NCI-H1694 (cell line): ENCODE measurements at regions not wholly inside any gene's neighbourhood (a gene's known extent, or its start where the extent isn't known, plus 50 kb on each side); places are given as distances from the start of the nearest gene placed in this dataset.
"Not testable (repeated sequence)": the region's sequence is repeated elsewhere in the genome, so short reads cannot be mapped to it uniquely, and the experiment has no call there.

Experiments used
- DNase-seq: peaks from one replicate; lab custom pipeline; 2025; lab: John Stamatoyannopoulos, UW

- no peak for DNase-seq
Measured at GRCh38 chr2:7724336-7724735, 807.1 kb downstream of the RNF144A start.

GRCh38 chr2:7725171-7725849 lies 808.1 kb downstream of the RNF144A start:
- no peak for DNase-seq

GRCh38 chr2:7725850-7726242 lies 808.6 kb downstream of the RNF144A start:
- DNase-seq, result no peak

GRCh38 chr2:7726989-7727388 lies 809.8 kb downstream of the RNF144A start:
- DNase-seq, result no peak

- no peak for DNase-seq
Measured at GRCh38 chr2:7728388-7728787, 811.2 kb downstream of the RNF144A start.

- DNase-seq, result no peak
Measured at GRCh38 chr2:7730449-7730848, 813.2 kb downstream of the RNF144A start.

GRCh38 chr2:7730990-7731389 lies 813.8 kb downstream of the RNF144A start:
- DNase-seq, result no peak

- no peak for DNase-seq
Measured at GRCh38 chr2:7732497-7732896, 815.3 kb downstream of the RNF144A start.

GRCh38 chr2:7736646-7737305 lies 819.6 kb downstream of the RNF144A start:
- DNase-seq, result no peak

- DNase-seq, result no peak
Measured at GRCh38 chr2:7738596-7738995, 821.4 kb downstream of the RNF144A start.

GRCh38 chr2:7740114-7740513 lies 822.9 kb downstream of the RNF144A start:
- no peak for DNase-seq

- no peak for DNase-seq
Measured at GRCh38 chr2:7742301-7742700, 825.1 kb downstream of the RNF144A start.

- no peak for DNase-seq
Measured at GRCh38 chr2:7744827-7745226, 827.6 kb downstream of the RNF144A start.

- DNase-seq, result no peak
Measured at GRCh38 chr2:7745369-7745768, 828.2 kb downstream of the RNF144A start.

- no peak for DNase-seq
Measured at GRCh38 chr2:7748717-7749415, 831.7 kb downstream of the RNF144A start.

GRCh38 chr2:7749895-7750559 lies 832.8 kb downstream of the RNF144A start:
- DNase-seq, result no peak

- DNase-seq, result no peak
Measured at GRCh38 chr2:7752291-7752690, 835.1 kb downstream of the RNF144A start.

- DNase-seq, result no peak
Measured at GRCh38 chr2:7753777-7754176, 836.6 kb downstream of the RNF144A start.

GRCh38 chr2:7755879-7756278 lies 838.7 kb downstream of the RNF144A start:
- no peak for DNase-seq

GRCh38 chr2:7758073-7758759 lies 841.0 kb downstream of the RNF144A start:
- DNase-seq, result no peak

GRCh38 chr2:7759898-7760297 lies 842.7 kb downstream of the RNF144A start:
- no peak for DNase-seq

GRCh38 chr2:7763418-7763817 lies 846.2 kb downstream of the RNF144A start:
- not testable (repeated sequence) for DNase-seq
